GM21423 (cell line): ENCODE measurements at regions not wholly inside any gene's neighbourhood (a gene's known extent, or its start where the extent isn't known, plus 50 kb on each side); places are given as distances from the start of the nearest gene placed in this dataset.
"Not testable (repeated sequence)": the region's sequence is repeated elsewhere in the genome, so short reads cannot be mapped to it uniquely, and the experiment has no call there.

Experiments used
- ATAC-seq: cut with Tn5 transposase; IDR thresholded peaks from one replicate; pipeline ENCODE4 v1.9.1; 2021; ENCODE audit warnings: mild to moderate bottlenecking, moderate library complexity; ENCODE audit not compliant: unreplicated experiment

GRCh38 chr3:26108846-26109489 lies 319.1 kb downstream of the OXSM start:
- ATAC-seq = no peak

DNA sequence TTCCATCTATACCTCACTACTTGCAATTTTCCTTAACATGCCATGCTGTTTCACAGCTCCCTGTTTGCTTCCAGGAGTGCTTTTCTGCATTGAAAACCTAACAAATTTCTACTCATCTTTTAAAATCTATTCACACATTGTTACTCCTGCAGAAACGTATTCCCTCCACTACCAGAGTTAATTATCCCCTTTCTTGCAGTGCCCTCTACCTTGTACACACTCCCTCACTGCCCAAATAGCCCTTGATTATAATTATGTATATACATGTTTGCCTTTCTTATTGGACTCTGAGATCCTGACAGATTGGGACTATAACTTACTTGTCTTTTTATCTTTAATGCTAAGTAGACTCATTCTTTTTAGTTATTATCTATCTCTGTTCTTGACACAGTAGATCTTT lies 325.0 kb downstream of the OXSM start:
- ATAC-seq = no peak

DNA sequence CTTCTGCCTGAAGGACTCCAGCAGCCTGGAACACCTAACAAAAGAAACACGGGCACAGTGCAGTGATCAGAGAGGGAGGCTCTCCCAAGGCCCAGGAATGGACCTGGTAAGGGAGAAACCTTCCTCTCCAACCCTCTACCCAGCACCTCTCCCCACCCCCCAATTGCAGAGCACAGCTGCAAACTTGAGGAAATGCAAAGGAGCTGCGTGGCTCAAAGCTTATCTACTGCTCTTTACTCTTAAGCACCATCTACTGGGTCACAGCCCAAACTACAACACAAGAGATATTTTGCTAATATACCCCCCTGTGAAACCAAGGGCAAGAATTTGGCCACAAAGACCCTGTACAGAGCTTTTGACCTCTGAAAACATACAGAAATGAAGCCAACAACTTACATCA lies 328.3 kb downstream of the OXSM start:
- no peak for ATAC-seq

DNA sequence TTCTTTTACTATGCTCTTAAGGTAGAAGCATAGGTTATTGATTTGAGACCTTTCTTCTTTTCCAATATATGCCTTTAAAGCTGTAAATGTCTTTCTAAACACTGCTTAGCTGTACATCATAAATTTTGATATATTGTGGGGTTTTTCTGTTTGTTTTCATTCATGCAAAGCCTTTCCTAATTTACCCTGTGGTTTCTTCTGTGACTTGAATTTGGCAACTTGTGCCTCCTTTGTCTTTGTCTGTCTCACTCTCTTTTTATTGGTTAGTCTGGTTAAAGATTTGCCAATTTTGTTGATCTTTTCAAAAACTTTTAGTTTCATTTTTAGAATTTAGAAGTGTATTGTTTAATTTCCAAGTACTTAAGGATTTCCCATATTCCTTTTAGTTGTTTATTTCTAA lies 343.1 kb downstream of the OXSM start:
- ATAC-seq = no peak

DNA sequence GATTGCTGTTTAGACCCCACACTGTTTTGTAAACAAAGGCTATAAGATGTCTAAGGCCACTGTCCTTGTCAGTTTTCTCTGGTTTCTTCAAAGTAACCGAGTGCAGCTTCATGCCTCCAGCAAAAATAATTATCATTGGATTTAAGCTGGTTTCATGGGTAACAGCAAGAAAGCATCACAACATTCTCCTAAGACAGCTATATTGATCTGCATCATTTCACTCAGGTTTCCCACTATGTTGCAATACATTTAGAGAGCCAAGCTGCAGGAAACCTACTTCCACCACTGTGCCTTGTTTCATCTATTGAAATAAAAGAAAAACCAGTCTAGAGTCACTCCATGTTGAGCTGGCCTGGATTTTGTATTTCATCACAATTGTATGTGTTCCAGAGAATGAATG lies 351.4 kb downstream of the OXSM start:
- ATAC-seq = no peak

GRCh38 chr3:26145769-26146168 lies 355.9 kb downstream of the OXSM start:
- ATAC-seq = no peak

DNA sequence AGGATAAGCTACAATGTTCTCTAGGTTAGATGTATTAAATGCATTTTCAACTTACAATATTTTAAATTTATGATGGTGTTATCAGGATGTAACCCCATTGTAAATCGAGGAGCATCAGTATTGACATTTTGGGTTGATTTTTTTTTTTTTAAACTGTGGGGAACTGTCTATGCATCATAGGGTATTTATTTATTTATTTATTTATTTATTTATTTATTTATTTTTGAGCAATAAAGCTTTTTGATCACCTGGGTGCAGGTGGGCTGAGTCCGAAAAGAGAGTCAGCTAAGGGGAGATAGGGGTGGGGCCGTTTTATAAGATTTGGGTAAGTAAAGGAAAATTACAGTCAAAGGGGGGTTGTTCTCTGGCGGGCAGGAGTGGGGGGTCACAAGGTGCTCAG lies 367.5 kb downstream of the OXSM start:
- ATAC-seq = not testable (repeated sequence)

- ATAC-seq = no peak
These were observed 381.1 kb downstream of the OXSM start for GRCh38 chr3:26171006-26171405.

- no peak for ATAC-seq
These were observed 401.7 kb downstream of the OXSM start for GRCh38 chr3:26191556-26191955.

DNA sequence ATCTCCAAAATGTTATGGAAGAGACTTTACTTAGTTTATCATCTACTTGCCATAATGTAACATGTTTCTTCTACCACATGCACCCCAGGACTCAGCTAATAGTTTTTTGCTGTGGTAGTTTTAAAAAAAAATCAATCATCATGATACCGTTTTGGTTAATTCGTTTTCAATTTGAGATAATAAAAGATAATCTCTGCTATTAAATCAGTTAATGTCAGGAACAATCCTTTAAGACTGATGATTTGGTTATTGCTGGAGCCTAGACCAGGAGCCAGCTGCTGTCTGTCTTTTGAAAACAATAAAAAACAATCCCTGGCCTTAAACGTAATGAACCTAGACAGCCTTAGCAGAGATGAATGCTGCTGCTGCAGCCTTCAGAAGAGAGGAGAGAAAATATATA lies 403.7 kb downstream of the OXSM start:
- no peak for ATAC-seq

DNA sequence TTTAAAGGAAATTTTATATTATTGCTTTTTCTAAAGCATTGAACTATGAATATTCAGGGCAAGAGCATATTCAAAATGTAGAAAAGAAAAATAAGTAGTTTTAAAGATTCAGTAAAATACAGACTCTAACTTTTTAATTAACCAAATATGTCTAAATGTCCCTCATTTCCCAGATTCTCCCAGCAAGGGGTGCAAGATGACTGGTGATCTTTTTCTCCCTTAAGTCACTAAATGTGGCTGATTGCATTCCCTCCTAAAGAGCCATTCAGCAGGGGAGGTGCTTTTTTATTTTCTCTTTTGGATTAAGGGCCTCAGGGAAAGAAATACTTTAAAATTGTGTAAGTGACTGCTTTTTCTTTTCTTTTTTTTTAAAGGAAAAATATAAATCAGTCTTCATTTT lies 406.9 kb downstream of the OXSM start:
- ATAC-seq = no peak

- no peak for ATAC-seq
These were observed 408.7 kb downstream of the OXSM start for GRCh38 chr3:26198609-26199008.

DNA sequence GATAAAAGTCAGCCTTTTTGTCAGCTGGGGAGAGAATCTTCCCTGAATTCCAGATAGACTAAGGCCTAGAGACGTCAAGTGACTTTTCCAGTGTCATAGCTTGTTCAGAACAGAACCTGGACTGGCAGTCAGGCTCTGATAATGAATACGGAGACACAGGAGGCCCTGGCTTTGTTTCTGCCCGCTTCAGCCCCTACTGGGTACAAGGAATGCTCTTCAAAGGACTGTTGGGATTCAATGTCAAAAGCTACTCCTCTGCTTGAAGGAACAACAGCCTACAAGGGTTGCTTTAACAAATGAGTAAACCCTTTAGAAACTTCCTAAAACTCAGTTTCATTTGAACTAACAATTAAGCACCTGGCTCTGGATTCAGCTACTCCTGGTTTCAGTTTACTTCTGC lies 412.3 kb downstream of the OXSM start:
- ATAC-seq = no peak

- no peak for ATAC-seq
These were observed 415.6 kb downstream of the OXSM start for GRCh38 chr3:26205475-26205874.

DNA sequence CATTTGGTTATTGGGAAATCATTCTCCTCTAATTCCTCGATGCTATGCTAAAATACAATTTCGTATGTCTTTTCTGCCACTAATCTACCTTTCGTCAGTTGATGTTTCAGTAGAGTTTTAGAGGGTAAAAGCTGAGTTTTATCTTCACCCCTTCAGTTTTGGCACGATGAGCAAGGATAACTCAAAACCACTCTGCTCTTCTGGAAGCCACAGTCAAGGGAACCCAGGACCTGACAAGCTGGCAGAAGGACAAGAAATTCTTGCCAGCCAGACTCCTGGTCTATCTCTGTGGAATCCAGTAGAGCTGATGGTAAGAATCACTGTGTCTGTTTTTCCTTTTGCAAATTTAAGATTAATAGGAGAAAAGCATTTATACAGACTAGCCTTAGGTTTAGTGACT lies 414.4 kb upstream of the LRRC3B start:
- ATAC-seq = no peak

DNA sequence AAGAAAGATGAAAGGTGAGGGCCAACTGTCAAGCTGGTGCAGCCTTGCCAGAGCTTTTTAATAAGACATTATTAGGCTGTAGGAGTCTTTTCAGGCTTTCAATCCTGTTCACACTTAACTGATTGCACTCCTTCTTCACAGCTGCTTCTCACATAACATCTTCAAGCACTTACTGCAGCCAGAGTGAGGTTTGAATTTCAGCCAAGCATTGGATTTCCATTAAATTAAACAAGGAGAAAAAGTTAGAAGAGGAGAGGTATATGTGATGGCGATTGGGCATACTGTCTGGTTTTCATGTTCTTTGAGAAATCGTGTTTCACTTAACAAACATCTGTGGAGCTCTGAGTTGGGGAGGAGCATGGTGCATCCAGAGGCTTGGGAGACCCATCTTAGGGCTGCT lies 392.8 kb upstream of the LRRC3B start:
- ATAC-seq = no peak

DNA sequence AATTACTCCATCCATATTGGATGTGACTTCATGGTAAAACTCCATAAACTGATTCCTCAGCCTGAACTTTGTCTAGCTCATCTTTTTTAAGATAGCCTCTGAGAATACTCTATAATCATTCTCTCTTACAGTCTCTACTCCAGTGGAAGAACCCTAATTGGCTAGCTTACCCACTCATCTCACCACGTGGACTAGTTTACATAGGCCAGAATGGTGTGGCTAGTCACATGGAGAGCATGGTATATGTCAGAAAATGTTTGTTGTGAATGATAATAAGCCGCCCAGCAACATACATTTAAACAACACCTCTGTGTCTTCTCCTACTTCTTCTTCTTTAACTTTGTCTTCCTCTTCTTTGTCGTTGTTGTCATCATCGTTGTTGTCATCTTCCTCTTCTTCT lies 389.2 kb upstream of the LRRC3B start:
- no peak for ATAC-seq

DNA sequence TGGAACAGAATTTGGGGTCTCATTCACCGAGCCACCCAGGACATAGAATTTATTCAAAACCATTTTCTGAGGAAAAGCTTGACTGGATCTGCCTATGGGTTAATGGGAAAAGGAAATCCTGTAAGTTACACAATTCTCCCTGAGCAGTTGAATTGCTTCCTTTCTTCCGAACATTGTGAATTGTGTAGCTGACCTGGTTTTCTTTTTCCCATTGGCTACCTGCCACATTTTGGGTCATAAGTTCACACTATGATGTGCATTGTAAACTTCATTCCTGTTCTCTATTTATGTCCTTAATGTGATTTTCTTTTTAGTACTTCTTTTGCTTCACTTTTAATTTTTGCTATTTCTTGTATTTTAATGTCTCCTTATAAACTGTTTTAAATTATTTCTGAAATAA lies 386.0 kb upstream of the LRRC3B start:
- ATAC-seq = no peak

DNA sequence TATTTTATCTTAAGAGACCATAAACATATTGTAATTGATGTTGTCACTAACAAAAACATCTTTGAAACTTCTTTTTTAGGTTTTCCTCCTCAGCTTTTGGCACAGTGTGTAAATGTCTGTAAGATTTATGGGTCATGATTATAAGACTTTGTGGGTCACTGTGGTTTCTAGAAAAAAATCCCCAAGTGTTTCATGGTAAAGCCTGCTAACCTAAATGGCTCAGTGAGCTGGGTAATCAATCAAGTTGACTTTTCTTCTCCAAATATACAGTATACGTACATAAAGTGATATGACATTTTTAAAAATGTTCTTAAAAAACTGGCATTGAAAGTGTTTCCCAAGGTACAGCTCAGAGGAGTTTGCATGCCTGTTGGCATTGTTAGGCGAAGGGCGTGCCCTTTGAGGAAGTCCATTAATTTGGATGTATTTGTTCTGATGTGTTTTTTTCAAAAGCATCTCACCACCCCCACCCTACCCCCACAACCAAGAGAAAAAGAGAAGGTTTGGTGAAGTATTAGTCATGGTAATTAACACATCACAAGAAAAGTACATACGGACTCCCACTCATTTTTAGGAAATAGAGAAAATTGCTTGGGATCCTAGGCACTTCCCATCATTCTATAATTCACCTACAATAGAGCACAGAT lies 385.4 kb upstream of the LRRC3B start:
- ATAC-seq = no peak

GRCh38 chr3:26244586-26244985 lies 378.0 kb upstream of the LRRC3B start:
- not testable (repeated sequence) for ATAC-seq

DNA sequence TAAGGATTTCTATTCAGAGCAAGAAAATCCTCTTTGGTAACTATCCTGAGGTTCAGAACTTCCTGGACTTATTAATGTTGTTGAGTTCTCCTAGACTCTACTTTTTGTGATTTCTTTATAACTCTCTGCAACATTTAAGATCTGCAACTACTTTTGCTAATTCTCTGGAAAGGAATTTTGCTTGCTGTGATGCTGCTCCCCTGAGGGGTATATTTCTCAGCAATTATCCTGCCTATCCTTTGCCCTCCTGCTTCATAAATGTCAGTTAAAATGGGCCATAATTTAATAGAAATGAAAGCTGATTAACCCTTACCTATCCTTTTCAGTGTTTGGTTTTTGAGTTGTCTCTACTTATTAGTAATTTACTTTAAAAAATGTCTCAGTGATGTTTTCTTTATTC lies 377.3 kb upstream of the LRRC3B start:
- ATAC-seq = no peak

GRCh38 chr3:26246901-26247300 lies 375.7 kb upstream of the LRRC3B start:
- ATAC-seq = no peak

DNA sequence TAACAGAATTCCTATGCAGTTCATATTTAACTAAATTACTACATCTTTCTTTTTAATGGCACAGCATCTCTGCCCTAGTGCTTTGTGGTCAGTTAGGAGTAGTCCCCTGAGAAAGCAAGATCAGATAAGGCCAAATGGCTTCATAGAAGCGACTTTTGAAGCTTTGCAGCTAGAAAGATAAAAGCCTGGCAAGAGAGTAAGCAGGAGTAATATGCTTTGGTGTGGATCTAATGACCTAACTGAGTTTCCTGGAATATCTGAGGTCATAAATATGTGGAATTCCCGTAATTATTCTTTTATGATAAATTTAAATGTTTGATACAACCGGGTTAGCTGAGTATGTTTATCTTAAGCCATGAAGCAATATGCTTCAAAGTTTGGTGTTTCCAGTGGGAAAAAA lies 374.9 kb upstream of the LRRC3B start:
- no peak for ATAC-seq
